ENCODE measurements at regions not wholly inside any gene's neighbourhood (a gene's known extent, or its start where the extent isn't known, plus 50 kb on each side); places are given as distances from the start of the nearest gene placed in this dataset.

GRCh38 chr12:108043750-108044533 lies 85.1 kb upstream of the WSCD2 start:
- WGBS (ENCODE audit: low lambda C conversion rate), result 32% methylated on average over 6 of the region's 7 CpGs
- no peak overlapping the region for H3K4me2 ChIP-seq
- no peaks in the 10 kb centered on the region for H3K36me3 ChIP-seq (replicated peaks in 1 of 2; ENCODE audit: control insufficient read depth in 1 of 2, insufficient read depth in 2 of 2, low read length in 1 of 2)
- no peaks in the 10 kb centered on the region for H3K79me2 ChIP-seq (ENCODE audit: insufficient read depth)
- no peak for DNase-seq
- H3K9ac ChIP-seq, result no peak overlapping the region
- ChIA-PET POLR2A (no interaction called here), CTCF (no interaction called here)
- H2AFZ ChIP-seq (ENCODE audit: low read depth), result no peak overlapping the region
- no peaks in the 10 kb centered on the region for H3K9me3 ChIP-seq
- no peaks in the 10 kb centered on the region for H3K9me2 ChIP-seq
- TF ChIP-seq FOXJ3 (CRISPR knock-in tag; IDR thresholded peaks at IDR 0.05), result no peak
- TF ChIP-seq TCF12 (IDR thresholded peaks at IDR 0.05), result no peak
- TF ChIP-seq EZH2phosphoT487 (IDR thresholded peaks at IDR 0.05; ENCODE audit: borderline replicate concordance, low read depth), result no peak
- no peak for TF ChIP-seq NRF1 (IDR thresholded peaks at IDR 0.05; ENCODE audit: low read depth, low read length)
- TF ChIP-seq FOSL2 (IDR thresholded peaks at IDR 0.05; ENCODE audit: borderline replicate concordance, low read depth), result no peak
- no peak for TF ChIP-seq EP300 (IDR thresholded peaks at IDR 0.05; ENCODE audit: borderline replicate concordance in 1 of 2, low read depth in 1 of 2, low read length in 1 of 2)
- TF ChIP-seq RXRA (IDR thresholded peaks at IDR 0.05; ENCODE audit: borderline replicate concordance, low read depth), result no peak
- TF ChIP-seq GABPA (IDR thresholded peaks at IDR 0.05; ENCODE audit: low read depth), result no peak
- no peak for TF ChIP-seq FOXM1 (IDR thresholded peaks at IDR 0.05; ENCODE audit: low read depth)
- no peak for TF ChIP-seq MEF2A (IDR thresholded peaks at IDR 0.05; ENCODE audit: borderline replicate concordance, low read depth)
- no peak for TF ChIP-seq IRF3 (IDR thresholded peaks at IDR 0.05; ENCODE audit: low read depth, low read length)
- no peak for TF ChIP-seq REST (IDR thresholded peaks at IDR 0.05; ENCODE audit: low read depth, low read length)
- TF ChIP-seq TAF1 (IDR thresholded peaks at IDR 0.05; ENCODE audit: borderline replicate concordance, low read depth, low read length), result no peak
- TF ChIP-seq SIN3A (IDR thresholded peaks at IDR 0.05; ENCODE audit: borderline replicate concordance, low read depth, low read length), result no peak
- no peak for TF ChIP-seq RCOR1 (IDR thresholded peaks at IDR 0.05; ENCODE audit: low read length)
- no peak for TF ChIP-seq CHD2 (IDR thresholded peaks at IDR 0.05; ENCODE audit: low read length, partially characterized antibody)
- no peak for TF ChIP-seq ZBTB33 (IDR thresholded peaks at IDR 0.05; ENCODE audit: borderline replicate concordance, low read depth)
- no peak for TF ChIP-seq MXI1 (IDR thresholded peaks at IDR 0.05; ENCODE audit: low read depth, low read length)
- H3K4me3 ChIP-seq (ENCODE audit: low read depth in 2 of 2, low read length in 1 of 2), result no peak overlapping the region
- H3K4me1 ChIP-seq (ENCODE audit: control insufficient read depth in 1 of 2, insufficient read depth in 2 of 2, low read depth in 1 of 2, low read length in 1 of 2), result no peaks in the 10 kb centered on the region
- no peaks in the 10 kb centered on the region for H3K27me3 ChIP-seq (ENCODE audit: insufficient read depth)
- H3F3A ChIP-seq (replicated peaks; ENCODE audit: insufficient read depth), result no peaks in the 10 kb centered on the region
- no peaks in the 10 kb centered on the region for H4K20me1 ChIP-seq (ENCODE audit: insufficient read depth)
- H3K27ac ChIP-seq (ENCODE audit: low read depth in 2 of 2, low read length in 1 of 2), result no peak overlapping the region

Data from SK-N-SH (cell line).